Upper lobe of left lung (tissue), 4 donors: ENCODE measurements at regions not wholly inside any gene's neighbourhood (a gene's known extent, or its start where the extent isn't known, plus 50 kb on each side); places are given as distances from the start of the nearest gene placed in this dataset.

Source experiments
- CTCF ChIP-seq, 6 experiments: fragments of 450-650 bp in 4 of 6; fragments of 200-600 bp in 2 of 6; sonication (generic) in 2 of 6; IDR thresholded peaks; one replicate each; pipeline ENCODE4 v1.5.1; 2016 to 2019; ENCODE audit warnings: antibody characterized with exemption in 6 of 6
- EP300 ChIP-seq, 4 donors: sonication (generic); formaldehyde crosslinking; IDR thresholded peaks; one replicate each; pipeline ENCODE4 v1.5.1; 2017; ENCODE audit warnings: antibody characterized with exemption in 4 of 4, control low read depth in 2 of 4

- TF ChIP-seq CTCF (IDR thresholded peaks at IDR 0.05), result no peak
- no peak for TF ChIP-seq EP300 (IDR thresholded peaks at IDR 0.05)
Measured at GRCh38 chr2:151182396-151182795, 79.3 kb downstream of the RBM43 start.
